ENCODE measurements at regions not wholly inside any gene's neighbourhood (a gene's known extent, or its start where the extent isn't known, plus 50 kb on each side); places are given as distances from the start of the nearest gene placed in this dataset.
"Not testable (repeated sequence)": the region's sequence is repeated elsewhere in the genome, so short reads cannot be mapped to it uniquely, and the experiment has no call there.

GRCh38 chr4:28116526-28117083 is 1256.0 kb downstream of the STIM2 start:
- not testable (repeated sequence) for DNase-seq (ENCODE audit: extremely low read depth, low read depth)

GRCh38 chr4:28117084-28117682 is 1256.5 kb downstream of the STIM2 start:
- DNase-seq (ENCODE audit: extremely low read depth, low read depth): no peak

- DNase-seq (ENCODE audit: extremely low read depth, low read depth): no peak
These were observed 1285.5 kb downstream of the STIM2 start for GRCh38 chr4:28146191-28146590.

- no peak for DNase-seq (ENCODE audit: extremely low read depth, low read depth)
These were observed 1287.6 kb downstream of the STIM2 start for GRCh38 chr4:28148221-28148620.

- no peak for DNase-seq (ENCODE audit: extremely low read depth, low read depth)
These were observed 1289.1 kb downstream of the STIM2 start for GRCh38 chr4:28149762-28150161.

- no peak for DNase-seq (ENCODE audit: extremely low read depth, low read depth)
These were observed 1290.7 kb downstream of the STIM2 start for GRCh38 chr4:28151314-28151713.

- no peak for DNase-seq (ENCODE audit: extremely low read depth, low read depth)
These were observed 1306.8 kb downstream of the STIM2 start for GRCh38 chr4:28167411-28167810.

GRCh38 chr4:28176942-28177341 is 1316.3 kb downstream of the STIM2 start:
- DNase-seq (ENCODE audit: extremely low read depth, low read depth): peak; percentile 81

- peak; percentile 83 for DNase-seq (ENCODE audit: extremely low read depth, low read depth)
These were observed 1317.0 kb downstream of the STIM2 start for GRCh38 chr4:28177641-28178040.

- no peak for DNase-seq (ENCODE audit: extremely low read depth, low read depth)
These were observed 1318.5 kb downstream of the STIM2 start for GRCh38 chr4:28179126-28179525.

- no peak for DNase-seq (ENCODE audit: extremely low read depth, low read depth)
These were observed 1348.8 kb downstream of the STIM2 start for GRCh38 chr4:28209371-28209924.

- peak; percentile 14 for DNase-seq (ENCODE audit: extremely low read depth, low read depth)
These were observed 1351.2 kb downstream of the STIM2 start for GRCh38 chr4:28211676-28212470.

GRCh38 chr4:28221536-28221935 is 1360.9 kb downstream of the STIM2 start:
- DNase-seq (ENCODE audit: extremely low read depth, low read depth): no peak

- peak; percentile 41 for DNase-seq (ENCODE audit: extremely low read depth, low read depth)
These were observed 1364.4 kb downstream of the STIM2 start for GRCh38 chr4:28225050-28225449.

GRCh38 chr4:28225689-28226353 is 1365.2 kb downstream of the STIM2 start:
- DNase-seq (ENCODE audit: extremely low read depth, low read depth): no peak

GRCh38 chr4:28226962-28227361 is 1366.3 kb downstream of the STIM2 start:
- no peak for DNase-seq (ENCODE audit: extremely low read depth, low read depth)

- DNase-seq (ENCODE audit: extremely low read depth, low read depth): no peak
These were observed 1367.1 kb downstream of the STIM2 start for GRCh38 chr4:28227764-28228163.

GRCh38 chr4:28228561-28229491 is 1368.2 kb downstream of the STIM2 start:
- peak; percentile 65 for DNase-seq (ENCODE audit: extremely low read depth, low read depth)

GRCh38 chr4:28232376-28232775 is 1371.7 kb downstream of the STIM2 start:
- no peak for DNase-seq (ENCODE audit: extremely low read depth, low read depth)

GRCh38 chr4:28232951-28233350 is 1372.3 kb downstream of the STIM2 start:
- no peak for DNase-seq (ENCODE audit: extremely low read depth, low read depth)
